GM12878 (cell line): ENCODE measurements at regions not wholly inside any gene's neighbourhood (a gene's known extent, or its start where the extent isn't known, plus 50 kb on each side); places are given as distances from the start of the nearest gene placed in this dataset.

Source experiments
- ATAC-seq: fragments of 200-7000 bp; cut with Tn5 transposase; 3 replicates; pipeline ENCODE4 v1.9.1; 2020; ENCODE audit warnings: mild to moderate bottlenecking, moderate library complexity
- BruUV-seq: library from RNA; stranded (reverse); fragments of 400-500 nt; replicated peaks from 2 replicates; lab custom pipeline; 2021; lab: Mats Ljungman, UMichigan
- CTCF ChIA-PET: fragments of 300-600 bp; sonication (Branson Sonifier 250); formaldehyde crosslinking; extraction: SDS; loops from one replicate; lab custom pipeline; 2021; ENCODE audit warnings: inconsistent platforms; lab: Yijun Ruan, JAX
- POLR2A ChIA-PET: fragments of 350-600 bp; formaldehyde crosslinking; extraction: SDS; loops from one replicate; lab custom pipeline; 2021; ENCODE audit warnings: inconsistent platforms; lab: Charles Lee
- RAD21 ChIA-PET: fragments of 300-600 bp; sonication (Branson Sonifier 250); formaldehyde crosslinking; loops from one replicate; lab custom pipeline; 2023; ENCODE audit warnings: antibody characterized with exemption; ENCODE audit not compliant: unreplicated experiment; lab: Charles Lee
- SMC1A ChIA-PET: fragments of 300-600 bp; sonication (Branson Sonifier 250); formaldehyde crosslinking; loops from one replicate; lab custom pipeline; 2023; ENCODE audit not compliant: unreplicated experiment, uncharacterized antibody; lab: Charles Lee
- DNase-seq: peaks from one replicate; pipeline ENCODE4 v3.0.0-alpha.2; 2011; ENCODE audit warnings: low read depth, low spot score
- FAIRE-seq: peaks from 3 replicates; lab custom pipeline; 2011; peaks lifted over from hg19 to GRCh38; lab: Jason Lieb, UNC
- H2AFZ ChIP-seq: 2 replicates; pipeline ENCODE4 v1.6.0; 2011; ENCODE audit warnings: low read depth, low read length, control low read depth; ENCODE audit not compliant: control insufficient read depth
- H3K27ac ChIP-seq: 2 replicates; pipeline ENCODE4 v1.5.1; 2011; ENCODE audit warnings: control low read depth; ENCODE audit not compliant: control insufficient read depth, insufficient read depth
- H3K27me3 ChIP-seq, 2 experiments: replicated peaks in 1 of 2; 2 replicates each; pipeline versions ENCODE4 v1.6.0 to v1.6.1; 2011; ENCODE audit warnings: low read length in 1 of 2; ENCODE audit not compliant: control insufficient read depth in 2 of 2, insufficient read depth in 2 of 2
- H3K36me3 ChIP-seq, 2 experiments: 2 replicates each; pipeline ENCODE4 v1.5.1; 2011; ENCODE audit warnings: low read length in 1 of 2; ENCODE audit not compliant: control insufficient read depth in 2 of 2, insufficient read depth in 2 of 2
- H3K4me1 ChIP-seq: 2 replicates; pipeline ENCODE4 v1.6.1; 2011; ENCODE audit warnings: mild to moderate bottlenecking, low read length, moderate library complexity, mixed read lengths; ENCODE audit not compliant: control insufficient read depth, insufficient read depth
- H3K4me2 ChIP-seq: 2 replicates; pipeline ENCODE4 v1.6.0; 2011; ENCODE audit warnings: control low read depth; ENCODE audit not compliant: control insufficient read depth, insufficient read depth
- H3K4me3 ChIP-seq: fragments of 200-600 bp; sonication (generic); 2 replicates; pipeline ENCODE4 v1.5.1; 2016
- H3K79me2 ChIP-seq: 2 replicates; pipeline ENCODE4 v1.6.0; 2011; ENCODE audit warnings: low read length; ENCODE audit not compliant: control insufficient read depth, insufficient read depth
- H3K9ac ChIP-seq: 2 replicates; pipeline ENCODE4 v1.8.0; 2011; ENCODE audit warnings: low read length, control low read depth, mixed read lengths; ENCODE audit not compliant: control insufficient read depth, insufficient read depth
- H3K9me3 ChIP-seq: replicated peaks from 3 replicates; pipeline ENCODE4 v1.5.1; 2011; ENCODE audit warnings: mild to moderate bottlenecking, low read length; ENCODE audit not compliant: control insufficient read depth, insufficient read depth
- H4K20me1 ChIP-seq: 2 replicates; pipeline ENCODE4 v1.6.0; 2011; ENCODE audit not compliant: control insufficient read depth, insufficient read depth
- BCL3 ChIP-seq: IDR thresholded peaks from 2 replicates; pipeline ENCODE4 v1.6.1; 2011; ENCODE audit warnings: borderline replicate concordance, low read depth, mild to moderate bottlenecking, moderate library complexity, low read length; ENCODE audit not compliant: insufficient read depth, poor library complexity, severe bottlenecking
- CEBPZ ChIP-seq: fragments of 150-350 bp; IDR thresholded peaks from 2 replicates; pipeline ENCODE4 v1.6.1; 2016; ENCODE audit warnings: low read depth, low read length
- E2F4 ChIP-seq: IDR thresholded peaks from 2 replicates; pipeline ENCODE4 v1.6.1; 2012; ENCODE audit warnings: low read depth, low read length, improper control_type of control experiment
- FOS ChIP-seq: IDR thresholded peaks from 3 replicates; pipeline ENCODE4 v1.6.1; 2011; ENCODE audit warnings: borderline replicate concordance; ENCODE audit not compliant: insufficient read length; ENCODE audit errors: extremely low read depth
- IKZF2 ChIP-seq, 2 experiments: fragments of 450-650 bp; IDR thresholded peaks; 2 replicates each; pipeline ENCODE4 v1.6.1; 2017; ENCODE audit warnings: mild to moderate bottlenecking in 2 of 2, moderate library complexity in 2 of 2
- NFIC ChIP-seq: IDR thresholded peaks from 2 replicates; pipeline ENCODE4 v1.6.1; 2012; ENCODE audit warnings: low read depth, mild to moderate bottlenecking, inconsistent platforms, low read length, moderate library complexity
- SIN3A ChIP-seq: IDR thresholded peaks from 2 replicates; pipeline ENCODE4 v1.6.1; 2012; ENCODE audit warnings: low read depth, low read length, improper control_type of control experiment
- STAT1 ChIP-seq: fragments of 450-650 bp; conservative IDR thresholded peaks from 2 replicates; pipeline ENCODE4 v1.6.1; 2014; ENCODE audit warnings: antibody characterized with exemption, mild to moderate bottlenecking
- STAT3 ChIP-seq: IDR thresholded peaks from 2 replicates; pipeline ENCODE4 v1.6.1; 2011; ENCODE audit warnings: low read depth, low read length, improper control_type of control experiment
- WRNIP1 ChIP-seq: IDR thresholded peaks from 2 replicates; pipeline ENCODE4 v1.6.1; 2011; ENCODE audit warnings: low read depth, low read length, improper control_type of control experiment, borderline replicate concordance
- ZNF384 ChIP-seq: IDR thresholded peaks from 2 replicates; pipeline ENCODE4 v1.6.1; 2012; ENCODE audit warnings: low read depth, mild to moderate bottlenecking, low read length, improper control_type of control experiment, borderline replicate concordance
- ZNF687 ChIP-seq: fragments of 450-650 bp; IDR thresholded peaks from 2 replicates; pipeline ENCODE4 v1.6.1; 2017; ENCODE audit warnings: mild to moderate bottlenecking, moderate library complexity
- WGBS: methylation state at CpG from one replicate; pipeline ENCODE4 v1.1.6; 2016; ENCODE audit warnings: low lambda C conversion rate; ENCODE audit not compliant: insufficient replicate concordance, insufficient coverage; ENCODE audit errors: missing lambda C conversion rate; 5-methylcytosine and 5-hydroxymethylcytosine counted together
- in situ Hi-C: fragments of 300-500 bp; cut with MboI; formaldehyde crosslinking; loops from 9 replicates; pipeline ENCODE4 v1.14.3; 2018; ENCODE audit warnings: mixed read lengths
- intact Hi-C: fragments of 100-400 bp; cut with micrococcal nuclease; formaldehyde crosslinking; loops from one replicate; pipeline ENCODE4 v1.14.2; 2022; ENCODE audit not compliant: unreplicated experiment

- TF ChIP-seq CEBPZ, result no peak
- TF ChIP-seq STAT1, result no peak
Measured at GRCh38 chr15:26128611-26129140, 265.5 kb upstream of the ATP10A start (continued).

GRCh38 chr15:26126819-26127387 is 263.8 kb upstream of the ATP10A start:
- Histone ChIP-seq H3K4me2 (no peak overlapping the region), H3K9ac (no peak overlapping the region), H3K27ac (no peak overlapping the region), H3K27me3 (no peaks in the 10 kb centered on the region), H2AFZ (no peak overlapping the region), H3K36me3 (no peaks in the 10 kb centered on the region), H4K20me1 (no peaks in the 10 kb centered on the region), H3K9me3 (no peaks in the 10 kb centered on the region; the same call in 2 of the 3 replicates), H3K4me3 (no peak overlapping the region), H3K79me2 (no peaks in the 10 kb centered on the region), H3K4me1 (no peaks in the 10 kb centered on the region)
- FAIRE-seq, result no peak
- no TSS peak for BruUV-seq
- 42% methylated on average over 3 of the region's 3 CpGs for WGBS
- ChIA-PET CTCF (no interaction called here), RAD21 (no interaction called here), SMC1A (no interaction called here), POLR2A (no interaction called here)
- DNase-seq, result no peak
- ATAC-seq, result no peak
- intact Hi-C loops (no loop called here), in situ Hi-C loops (loop anchor here (5.0 kb wide), 1 partner anchor 50 kb away; no protein-coding TSS in a partner anchor)
- TF ChIP-seq NFIC (no peak), SIN3A (no peak), ZNF687 (no peak), WRNIP1 (no peak), ZNF384 (no peak), BCL3 (no peak), E2F4 (no peak), STAT3 (no peak), IKZF2 (IDR thresholded peaks at IDR 0.05) (no peak), FOS (no peak)
